Activated CD8-positive, alpha-beta T cell treated with anti-CD3 and anti-CD28 coated beads, Interleukin-2, amount 10 ng/mL, durations not matched to agents 7 days and 5 days (primary cell): ENCODE measurements at regions not wholly inside any gene's neighbourhood (a gene's known extent, or its start where the extent isn't known, plus 50 kb on each side); places are given as distances from the start of the nearest gene placed in this dataset.

Experiments used
- ATAC-seq: fragments of 150-1000 bp; cut with Tn5 transposase; one replicate; pipeline ENCODE4 v1.10.0; 2021; ENCODE audit warnings: moderate library complexity
- CTCF ChIA-PET: fragments of 350-600 bp; sonication (Branson Sonifier 250); formaldehyde crosslinking; loops from one replicate; lab custom pipeline; 2021; ENCODE audit warnings: antibody characterized with exemption; lab: Charles Lee
- POLR2A ChIA-PET: fragments of 350-600 bp; sonication (Branson Sonifier 250); formaldehyde crosslinking; loops from one replicate; lab custom pipeline; 2021; ENCODE audit warnings: antibody characterized with exemption; lab: Charles Lee
- DNase-seq: peaks from one replicate; pipeline ENCODE4 v3.0.0-alpha.2; 2020
- H3K27ac Mint-ChIP-seq: one replicate; pipeline ENCODE4 v1.8.0; 2021; ENCODE audit warnings: mild to moderate bottlenecking, mixed read lengths
- H3K27me3 Mint-ChIP-seq: one replicate; pipeline ENCODE4 v1.8.0; 2021; ENCODE audit warnings: low read depth, mixed read lengths
- H3K36me3 Mint-ChIP-seq: one replicate; pipeline ENCODE4 v1.8.0; 2021; ENCODE audit warnings: low read depth, mixed read lengths
- H3K4me1 Mint-ChIP-seq: one replicate; pipeline ENCODE4 v1.8.0; 2021; ENCODE audit warnings: low read depth, mixed read lengths
- H3K4me3 Mint-ChIP-seq: one replicate; pipeline ENCODE4 v1.8.0; 2021; ENCODE audit warnings: mild to moderate bottlenecking, mixed read lengths
- H3K9me3 Mint-ChIP-seq: one replicate; pipeline ENCODE4 v1.8.0; 2022; ENCODE audit warnings: mixed read lengths; ENCODE audit not compliant: insufficient read depth

DNA sequence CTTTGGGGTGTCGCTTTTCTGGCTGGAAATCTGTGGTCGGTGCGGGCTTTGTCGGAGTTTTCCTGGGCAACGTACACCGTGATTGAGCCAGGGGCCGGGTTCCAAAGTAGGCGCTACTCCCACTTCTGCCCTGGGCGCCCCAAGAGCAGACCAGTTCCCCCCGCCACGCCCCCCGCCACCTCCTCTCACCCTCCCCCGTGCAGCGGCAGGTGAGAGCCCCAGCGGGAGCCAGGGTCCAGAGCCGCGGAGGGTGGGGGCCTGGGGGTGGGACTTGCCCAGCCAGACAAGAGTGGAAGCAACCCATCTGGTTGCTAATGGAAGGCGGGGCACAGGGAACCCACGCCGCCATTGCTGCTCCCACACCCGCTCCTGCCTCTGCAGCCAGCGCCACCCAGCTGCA, 2195.9 kb downstream of the PCDH9 start:
- POLR2A ChIA-PET, result no interaction called here
- no peaks in the 10 kb centered on the region for H3K4me1 Mint-ChIP-seq
- no peak overlapping the region for H3K4me3 Mint-ChIP-seq
- CTCF ChIA-PET, result no interaction called here
- peaks cover 36% of the 10 kb centered on the region for H3K9me3 Mint-ChIP-seq
- no peaks in the 10 kb centered on the region for H3K27me3 Mint-ChIP-seq
- ATAC-seq (no peak), DNase-seq (no peak)
- H3K36me3 Mint-ChIP-seq, result no peaks in the 10 kb centered on the region
- H3K27ac Mint-ChIP-seq, result no peak overlapping the region

DNA sequence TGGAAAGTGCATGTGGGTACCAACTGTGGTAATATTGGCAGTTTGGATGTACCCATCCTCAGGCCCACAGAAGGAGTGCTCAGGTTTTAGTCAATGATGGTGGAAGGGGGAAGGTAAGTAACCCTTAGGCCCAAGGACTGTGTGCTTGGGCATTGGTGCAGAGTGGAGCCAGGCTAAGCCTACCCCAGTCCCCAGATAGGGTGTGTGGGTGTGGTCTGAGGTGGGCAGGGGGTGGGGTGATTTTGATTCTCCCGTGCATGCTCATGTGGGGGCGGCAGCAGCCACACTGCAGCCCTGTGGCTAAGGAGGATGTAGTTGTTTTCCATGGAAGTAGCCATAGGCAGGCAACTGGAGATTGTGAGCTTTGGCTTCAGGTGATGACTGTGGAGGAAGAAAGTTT, 2197.3 kb downstream of the PCDH9 start:
- DNase-seq (no peak), ATAC-seq (no peak)
- POLR2A ChIA-PET, result no interaction called here
- CTCF ChIA-PET, result no interaction called here
- H3K36me3 Mint-ChIP-seq, result no peaks in the 10 kb centered on the region
- H3K9me3 Mint-ChIP-seq, result peaks cover 42% of the 10 kb centered on the region
- H3K4me1 Mint-ChIP-seq, result no peaks in the 10 kb centered on the region
- no peaks in the 10 kb centered on the region for H3K27me3 Mint-ChIP-seq
- H3K27ac Mint-ChIP-seq, result no peak overlapping the region
- no peak overlapping the region for H3K4me3 Mint-ChIP-seq

DNA sequence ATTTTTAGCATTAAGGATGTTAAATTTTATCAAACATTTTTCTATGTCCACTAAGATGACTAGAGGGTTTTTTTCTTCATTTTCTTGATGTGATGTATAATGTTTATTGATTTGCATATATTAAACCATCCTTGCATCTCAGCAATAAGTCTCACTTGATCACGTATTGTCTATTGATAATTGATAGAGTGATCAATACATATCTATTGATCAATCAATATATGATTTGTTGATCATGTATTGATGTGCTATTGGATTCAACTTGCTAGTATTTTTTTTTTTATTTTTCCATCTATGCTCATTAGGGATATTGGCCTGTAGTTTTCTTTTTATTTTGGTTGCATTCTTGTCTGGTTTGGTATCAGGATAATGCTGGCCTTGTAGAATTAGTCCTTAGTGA, 2202.0 kb downstream of the PCDH9 start:
- ATAC-seq (no peak), DNase-seq (no peak)
- Mint-ChIP-seq H3K4me1 (no peaks in the 10 kb centered on the region), H3K27me3 (no peaks in the 10 kb centered on the region), H3K9me3 (peaks cover 39% of the 10 kb centered on the region), H3K36me3 (no peaks in the 10 kb centered on the region), H3K4me3 (no peak overlapping the region), H3K27ac (no peak overlapping the region)
- ChIA-PET CTCF (no interaction called here), POLR2A (no interaction called here)

DNA sequence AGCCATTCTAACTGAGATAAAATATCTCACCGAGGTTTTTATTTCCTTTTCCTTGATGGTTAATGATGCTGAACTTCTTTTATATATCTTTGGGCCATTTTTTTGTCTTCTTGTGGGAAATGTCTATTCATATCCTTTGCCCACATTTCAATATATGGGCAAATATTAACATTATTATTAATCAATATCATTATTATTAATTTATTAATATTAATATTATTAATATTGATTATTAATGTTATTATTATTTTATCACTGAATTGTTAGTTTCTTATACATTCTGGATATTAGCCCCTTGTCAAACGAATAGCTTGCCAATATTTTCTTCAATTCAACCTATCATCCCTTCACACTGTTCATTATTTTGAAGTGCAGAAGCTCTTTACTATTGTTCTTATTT, 2203.6 kb downstream of the PCDH9 start:
- CTCF ChIA-PET, result no interaction called here
- H3K4me1 Mint-ChIP-seq, result no peaks in the 10 kb centered on the region
- no peak overlapping the region for H3K27ac Mint-ChIP-seq
- no peak for ATAC-seq
- POLR2A ChIA-PET, result no interaction called here
- H3K4me3 Mint-ChIP-seq, result no peak overlapping the region
- no peak for DNase-seq
- H3K36me3 Mint-ChIP-seq, result no peaks in the 10 kb centered on the region
- peaks cover 38% of the 10 kb centered on the region for H3K9me3 Mint-ChIP-seq
- no peaks in the 10 kb centered on the region for H3K27me3 Mint-ChIP-seq

DNA sequence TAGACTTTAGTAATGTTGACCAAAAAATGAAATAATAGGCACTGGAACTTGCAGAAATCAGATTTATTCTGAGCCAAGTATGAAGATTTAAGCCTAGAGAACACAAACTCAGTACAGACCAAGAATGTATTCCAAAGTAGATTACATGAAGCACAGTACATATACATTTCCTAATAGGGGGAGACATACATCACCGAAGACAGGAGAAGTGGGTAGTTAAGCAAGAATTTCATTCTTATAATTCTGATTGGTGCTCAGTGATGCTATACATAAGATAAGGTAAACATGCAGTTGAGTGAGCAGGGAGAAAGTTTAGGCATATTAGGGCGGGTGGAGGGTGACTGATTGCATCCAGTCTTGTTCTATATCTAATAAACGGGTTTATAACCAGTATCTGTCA, 2218.8 kb downstream of the PCDH9 start:
- no peak for ATAC-seq
- no peaks in the 10 kb centered on the region for H3K4me1 Mint-ChIP-seq
- H3K36me3 Mint-ChIP-seq, result no peaks in the 10 kb centered on the region
- no peak for DNase-seq
- H3K9me3 Mint-ChIP-seq, result peaks cover 14% of the 10 kb centered on the region
- no peak overlapping the region for H3K4me3 Mint-ChIP-seq
- ChIA-PET CTCF (no interaction called here), POLR2A (no interaction called here)
- no peaks in the 10 kb centered on the region for H3K27me3 Mint-ChIP-seq
- no peak overlapping the region for H3K27ac Mint-ChIP-seq

DNA sequence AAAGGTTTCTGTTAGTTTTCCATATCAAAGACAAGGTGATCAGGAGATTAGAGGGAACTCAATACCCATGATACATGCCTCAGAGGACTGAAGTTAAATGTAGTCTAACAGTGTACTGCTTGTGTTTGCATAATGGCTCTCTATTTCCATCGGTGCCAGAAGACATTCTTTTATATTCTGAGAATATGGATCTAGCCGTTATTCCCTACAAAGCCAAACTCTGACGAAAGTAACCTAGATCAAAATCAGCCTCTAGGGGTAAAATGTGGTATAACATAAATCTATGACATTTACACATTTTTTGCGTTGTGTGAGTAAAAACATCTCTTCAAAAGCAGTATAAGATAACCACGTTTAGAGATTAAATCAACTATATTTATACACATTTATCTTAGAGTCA, 2232.7 kb downstream of the PCDH9 start:
- peaks cover 15% of the 10 kb centered on the region for H3K9me3 Mint-ChIP-seq
- no peaks in the 10 kb centered on the region for H3K27me3 Mint-ChIP-seq
- H3K4me1 Mint-ChIP-seq, result no peaks in the 10 kb centered on the region
- ChIA-PET POLR2A (no interaction called here), CTCF (no interaction called here)
- no peak overlapping the region for H3K4me3 Mint-ChIP-seq
- no peak overlapping the region for H3K27ac Mint-ChIP-seq
- H3K36me3 Mint-ChIP-seq, result no peaks in the 10 kb centered on the region
- DNase-seq (no peak), ATAC-seq (no peak)

DNA sequence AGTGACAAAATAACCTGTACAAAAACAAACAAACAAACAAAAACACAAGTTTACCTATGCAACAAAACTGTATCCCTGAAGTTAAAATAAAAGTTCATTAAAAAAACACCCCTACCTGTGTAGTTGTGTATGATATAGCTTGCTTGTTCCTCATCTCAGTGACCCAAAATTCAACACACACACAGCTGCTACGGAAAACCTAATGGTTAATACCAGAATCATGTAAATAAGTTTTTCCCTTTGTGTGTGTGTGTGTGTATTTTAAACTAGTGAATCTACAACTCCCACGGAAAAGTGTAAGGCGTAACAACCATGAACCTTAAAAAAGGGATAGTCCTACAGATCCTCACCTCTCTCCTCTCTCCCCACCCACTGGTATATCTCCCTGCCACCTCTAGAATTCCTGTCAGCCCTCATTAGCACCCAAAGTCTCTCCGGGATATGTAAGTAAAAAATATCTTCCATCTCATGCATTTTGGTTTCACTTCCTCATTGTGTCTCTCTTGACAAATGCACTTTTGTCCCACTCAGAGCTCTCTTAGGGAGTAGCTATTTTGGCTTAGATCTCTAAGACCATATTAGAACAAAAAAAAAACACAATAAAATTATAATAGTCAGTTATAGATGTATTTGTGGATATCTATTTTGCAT, 2236.5 kb downstream of the PCDH9 start:
- H3K4me3 Mint-ChIP-seq, result no peak overlapping the region
- no peak for ATAC-seq
- CTCF ChIA-PET, result no interaction called here

DNA sequence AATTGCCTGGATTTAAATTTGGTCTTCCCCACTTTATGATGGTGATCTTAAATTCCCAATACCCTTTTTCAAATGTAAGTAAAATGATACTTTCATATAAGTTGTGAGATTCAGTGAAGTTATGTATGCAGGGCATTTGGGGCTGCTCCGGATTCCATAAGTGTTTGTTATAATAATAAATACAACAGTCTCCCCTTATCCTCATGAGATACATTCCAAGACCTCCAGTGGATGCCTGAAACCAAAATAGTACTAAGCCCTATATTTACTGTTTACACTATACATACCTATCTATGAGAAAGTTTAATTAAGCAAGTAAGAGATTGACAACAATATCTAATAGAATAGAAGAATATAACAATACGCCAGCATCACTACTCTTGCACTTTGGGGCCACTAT, 2237.8 kb downstream of the PCDH9 start:
- no peaks in the 10 kb centered on the region for H3K27me3 Mint-ChIP-seq
- DNase-seq (no peak), ATAC-seq (no peak)
- peaks cover 15% of the 10 kb centered on the region for H3K9me3 Mint-ChIP-seq
- no peak overlapping the region for H3K27ac Mint-ChIP-seq
- no peaks in the 10 kb centered on the region for H3K36me3 Mint-ChIP-seq
- ChIA-PET CTCF (no interaction called here), POLR2A (no interaction called here)
- H3K4me3 Mint-ChIP-seq, result no peak overlapping the region
- no peaks in the 10 kb centered on the region for H3K4me1 Mint-ChIP-seq

More for the DNA sequence above, 2236.5 kb downstream of the PCDH9 start:
- Mint-ChIP-seq H3K27me3 (no peaks in the 10 kb centered on the region), H3K4me1 (no peaks in the 10 kb centered on the region), H3K27ac (no peak overlapping the region), H3K36me3 (no peaks in the 10 kb centered on the region), H3K9me3 (peaks cover 15% of the 10 kb centered on the region)
- no peak for DNase-seq
- POLR2A ChIA-PET, result no interaction called here

DNA sequence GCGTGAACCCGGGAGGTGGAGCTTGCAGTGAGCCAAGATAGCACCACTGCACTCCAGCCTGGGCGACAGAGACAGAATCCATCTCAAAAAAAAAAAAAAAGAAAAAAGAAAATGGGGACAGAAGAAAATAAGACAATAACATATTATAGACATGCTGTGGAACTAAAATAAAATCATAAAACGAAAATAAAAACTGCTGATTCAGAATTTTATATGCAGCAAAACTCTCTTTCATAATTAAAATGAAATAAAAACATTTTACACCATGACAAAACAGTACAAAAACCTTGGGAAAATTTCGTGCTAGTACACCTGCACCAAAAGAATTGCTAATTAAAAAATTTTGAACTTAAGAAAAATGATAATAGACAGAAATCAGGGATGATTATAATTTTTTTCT, 2245.1 kb downstream of the PCDH9 start:
- POLR2A ChIA-PET, result no interaction called here
- no peaks in the 10 kb centered on the region for H3K27me3 Mint-ChIP-seq
- no peak for ATAC-seq
- H3K27ac Mint-ChIP-seq, result no peak overlapping the region
- CTCF ChIA-PET, result no interaction called here
- no peaks in the 10 kb centered on the region for H3K36me3 Mint-ChIP-seq
- H3K9me3 Mint-ChIP-seq, result peaks cover 16% of the 10 kb centered on the region
- H3K4me1 Mint-ChIP-seq, result no peaks in the 10 kb centered on the region
- no peak for DNase-seq
- no peak overlapping the region for H3K4me3 Mint-ChIP-seq

DNA sequence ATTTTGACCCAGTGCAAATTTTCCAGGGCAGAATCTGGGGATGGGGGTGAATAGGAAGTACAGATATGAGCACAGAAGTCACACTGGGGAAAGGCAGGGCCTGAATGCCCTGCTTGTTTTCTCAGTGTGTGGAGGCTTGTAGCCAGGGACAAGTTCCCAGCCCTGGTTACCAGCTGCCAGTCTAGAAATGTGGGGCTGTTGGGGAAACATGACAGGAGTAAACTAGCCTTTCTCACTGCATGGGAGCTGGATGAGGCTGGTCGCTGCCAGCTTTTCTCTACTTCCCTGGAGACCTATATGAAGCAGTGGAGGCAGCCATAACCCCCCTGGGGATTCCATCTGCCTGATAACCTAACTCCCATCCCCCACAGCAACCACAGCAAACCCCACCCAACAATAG, 2267.7 kb downstream of the PCDH9 start:
- no peaks in the 10 kb centered on the region for H3K27me3 Mint-ChIP-seq
- H3K9me3 Mint-ChIP-seq, result peaks cover 9% of the 10 kb centered on the region
- ATAC-seq, result no peak
- POLR2A ChIA-PET, result no interaction called here
- no peak overlapping the region for H3K27ac Mint-ChIP-seq
- CTCF ChIA-PET, result no interaction called here
- no peak overlapping the region for H3K4me3 Mint-ChIP-seq
- H3K4me1 Mint-ChIP-seq, result no peaks in the 10 kb centered on the region
- no peaks in the 10 kb centered on the region for H3K36me3 Mint-ChIP-seq
- DNase-seq, result no peak

DNA sequence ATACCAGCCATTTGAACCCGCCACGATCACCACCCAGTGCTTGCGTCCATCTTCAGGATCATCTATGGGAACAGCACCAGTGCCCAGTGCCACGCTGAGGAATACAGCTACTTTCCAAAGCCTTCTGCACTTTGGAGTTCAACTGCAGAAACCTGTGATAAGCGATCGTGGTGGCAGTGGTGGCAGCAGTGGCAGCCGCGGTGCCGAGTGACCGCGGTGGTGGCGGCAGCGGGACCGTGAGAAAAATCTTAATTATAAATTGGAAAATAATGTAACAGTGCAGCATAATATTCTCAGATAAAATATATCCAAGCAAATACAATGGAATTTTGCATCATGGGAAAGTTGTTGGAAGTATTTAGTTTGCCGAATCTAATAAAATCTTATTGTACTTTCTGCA, 2270.9 kb downstream of the PCDH9 start:
- H3K4me1 Mint-ChIP-seq, result no peaks in the 10 kb centered on the region
- ATAC-seq, result no peak
- H3K9me3 Mint-ChIP-seq, result peaks cover 5% of the 10 kb centered on the region
- H3K36me3 Mint-ChIP-seq, result no peaks in the 10 kb centered on the region
- H3K4me3 Mint-ChIP-seq, result no peak overlapping the region
- ChIA-PET CTCF (no interaction called here), POLR2A (no interaction called here)
- H3K27ac Mint-ChIP-seq, result no peak overlapping the region
- no peaks in the 10 kb centered on the region for H3K27me3 Mint-ChIP-seq
- DNase-seq, result no peak

DNA sequence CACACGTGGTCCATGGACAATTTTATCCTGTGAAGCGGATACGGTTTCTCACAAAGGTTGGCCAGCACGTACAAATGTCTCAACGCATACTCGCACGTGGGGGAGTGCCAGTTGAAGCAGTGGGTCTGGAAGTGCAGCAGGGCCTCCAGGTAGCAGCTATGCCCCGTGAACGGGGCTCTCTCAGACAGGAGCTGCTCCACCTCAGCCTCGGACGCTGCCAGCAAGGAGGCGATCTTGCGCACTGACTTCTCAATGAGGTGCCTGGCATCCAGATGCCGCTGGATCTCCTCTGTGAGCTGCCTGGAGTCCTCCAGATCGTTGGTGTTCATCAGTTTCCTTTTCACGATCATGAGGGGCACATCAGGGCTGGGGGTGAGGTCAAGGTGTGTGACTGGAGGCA, 2272.0 kb downstream of the PCDH9 start:
- DNase-seq (no peak), ATAC-seq (no peak)
- Mint-ChIP-seq H3K27ac (no peak overlapping the region), H3K4me3 (no peak overlapping the region), H3K27me3 (no peaks in the 10 kb centered on the region), H3K4me1 (no peaks in the 10 kb centered on the region), H3K36me3 (no peaks in the 10 kb centered on the region), H3K9me3 (peaks cover 5% of the 10 kb centered on the region)
- ChIA-PET POLR2A (no interaction called here), CTCF (no interaction called here)

DNA sequence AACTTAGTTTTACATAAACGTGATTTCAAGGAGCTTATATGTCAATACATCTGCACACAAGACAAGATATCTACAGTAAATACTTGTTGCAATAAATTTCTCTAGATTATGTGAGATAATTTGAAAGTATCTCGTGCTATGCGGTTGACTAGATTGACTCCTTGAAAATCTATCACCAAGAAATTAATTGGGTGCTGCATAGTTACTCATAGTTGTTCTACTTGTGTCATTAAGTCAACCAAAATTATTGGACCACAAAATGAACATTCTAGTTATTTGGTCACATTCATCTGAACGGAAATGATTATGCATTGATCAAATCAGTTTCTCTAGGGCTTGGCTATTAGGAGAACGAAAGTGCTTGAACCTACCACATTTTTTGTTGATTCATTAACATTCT, 2291.5 kb downstream of the PCDH9 start:
- ChIA-PET POLR2A (no interaction called here), CTCF (no interaction called here)
- no peak for ATAC-seq

More for the DNA sequence above, 2291.5 kb downstream of the PCDH9 start:
- DNase-seq, result no peak
- Mint-ChIP-seq H3K4me1 (no peaks in the 10 kb centered on the region), H3K9me3 (no peaks in the 10 kb centered on the region), H3K27me3 (no peaks in the 10 kb centered on the region), H3K27ac (no peak overlapping the region), H3K4me3 (no peak overlapping the region), H3K36me3 (no peaks in the 10 kb centered on the region)
